MM.1S (cell line): ENCODE measurements at regions not wholly inside any gene's neighbourhood (a gene's known extent, or its start where the extent isn't known, plus 50 kb on each side); places are given as distances from the start of the nearest gene placed in this dataset.

ENCODE experiments used
- DNase-seq: peaks from one replicate; pipeline ENCODE4 v3.0.0-alpha.2; 2015
- H2AFZ ChIP-seq: fragments of 300-600 bp; sonication (generic); 2 replicates; pipeline ENCODE4 v1.6.0; 2016; ENCODE audit warnings: antibody characterized with exemption, low read length
- H3F3A ChIP-seq: fragments of 300-600 bp; sonication (generic); 2 replicates; pipeline ENCODE4 v1.6.1; 2016; ENCODE audit warnings: mild to moderate bottlenecking, antibody characterized with exemption, low read length, moderate library complexity, mixed read lengths; ENCODE audit not compliant: insufficient read depth
- H3K27ac ChIP-seq: fragments of 300-600 bp; sonication (generic); 2 replicates; pipeline ENCODE4 v1.5.1; 2016; ENCODE audit warnings: mild to moderate bottlenecking, low read length
- H3K27me3 ChIP-seq: fragments of 300-600 bp; sonication (generic); replicated peaks from 2 replicates; pipeline ENCODE4 v1.6.0; 2016; ENCODE audit warnings: low read length; ENCODE audit not compliant: insufficient read depth
- H3K36me3 ChIP-seq: fragments of 300-600 bp; sonication (generic); replicated peaks from 2 replicates; pipeline ENCODE4 v1.6.1; 2016; ENCODE audit warnings: mild to moderate bottlenecking, low read length, mixed read lengths; ENCODE audit not compliant: insufficient read depth
- H3K4me1 ChIP-seq: fragments of 300-600 bp; sonication (generic); 2 replicates; pipeline ENCODE4 v1.6.1; 2016; ENCODE audit warnings: low read length, mixed read lengths
- H3K4me2 ChIP-seq: fragments of 300-600 bp; sonication (generic); 2 replicates; pipeline ENCODE4 v1.6.0; 2016; ENCODE audit warnings: low read depth, low read length
- H3K4me3 ChIP-seq: fragments of 300-600 bp; sonication (generic); 2 replicates; pipeline ENCODE4 v1.5.1; 2016; ENCODE audit warnings: low read length, mixed read lengths
- H3K79me2 ChIP-seq: fragments of 300-600 bp; sonication (generic); 2 replicates; pipeline ENCODE4 v1.6.1; 2016; ENCODE audit warnings: mixed run types, low read length, mixed read lengths
- H3K9ac ChIP-seq: fragments of 300-600 bp; sonication (generic); 2 replicates; pipeline ENCODE4 v1.6.1; 2016; ENCODE audit warnings: low read length, mixed read lengths
- H3K9me2 ChIP-seq: fragments of 300-600 bp; sonication (generic); replicated peaks from 2 replicates; pipeline ENCODE4 v1.6.1; 2016; ENCODE audit warnings: mild to moderate bottlenecking, low read length, mixed read lengths; ENCODE audit not compliant: insufficient read depth
- H3K9me3 ChIP-seq: fragments of 300-600 bp; sonication (generic); replicated peaks from 2 replicates; pipeline ENCODE4 v1.6.1; 2016; ENCODE audit warnings: mild to moderate bottlenecking, low read length, mixed read lengths; ENCODE audit not compliant: insufficient read depth
- H4K20me1 ChIP-seq: fragments of 300-600 bp; sonication (generic); 2 replicates; pipeline ENCODE4 v1.6.1; 2016; ENCODE audit warnings: mild to moderate bottlenecking, low read length, moderate library complexity, mixed read lengths; ENCODE audit not compliant: insufficient read depth
- EZH2 ChIP-seq: fragments of 300-600 bp; sonication (generic); optimal IDR thresholded peaks from 2 replicates; pipeline ENCODE3; 2017; ENCODE audit warnings: low read depth, mild to moderate bottlenecking, antibody characterized with exemption, low read length, mixed read lengths
- EZH2phosphoT487 ChIP-seq: fragments of 300-600 bp; sonication (generic); IDR thresholded peaks from 2 replicates; pipeline ENCODE4 v1.6.1; 2018; ENCODE audit warnings: antibody characterized with exemption, low read length
- TF ChIP-seq, protein P1 (sequence below): fragments of 300-600 bp; sonication (generic); IDR thresholded peaks from 2 replicates; pipeline ENCODE4 v1.5.1; 2016; ENCODE audit warnings: antibody characterized with exemption, low read length, mixed read lengths

DNA sequence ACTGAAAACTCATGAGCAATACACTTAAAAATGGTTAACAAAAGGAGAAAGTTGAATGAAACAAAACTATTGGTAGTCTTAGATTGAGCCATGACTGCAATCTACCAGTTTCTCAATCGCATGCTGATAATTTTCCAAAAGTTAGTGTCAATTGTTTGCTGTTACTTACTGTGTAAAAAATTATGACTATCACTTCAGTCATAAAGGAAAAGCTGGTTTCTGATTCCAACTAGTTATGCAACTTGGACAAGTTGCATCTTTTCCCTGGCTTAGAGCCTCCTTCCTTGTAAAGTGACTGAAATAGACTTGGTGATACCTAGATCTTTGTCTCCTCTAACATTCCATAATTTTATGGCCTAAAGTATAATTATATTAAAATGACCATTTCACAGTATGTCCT lies 88.3 kb upstream of the PAK5 start:
- no peak for TF ChIP-seq EZH2
- no peak for TF ChIP-seq EZH2phosphoT487
- TF ChIP-seq, protein P1, sequence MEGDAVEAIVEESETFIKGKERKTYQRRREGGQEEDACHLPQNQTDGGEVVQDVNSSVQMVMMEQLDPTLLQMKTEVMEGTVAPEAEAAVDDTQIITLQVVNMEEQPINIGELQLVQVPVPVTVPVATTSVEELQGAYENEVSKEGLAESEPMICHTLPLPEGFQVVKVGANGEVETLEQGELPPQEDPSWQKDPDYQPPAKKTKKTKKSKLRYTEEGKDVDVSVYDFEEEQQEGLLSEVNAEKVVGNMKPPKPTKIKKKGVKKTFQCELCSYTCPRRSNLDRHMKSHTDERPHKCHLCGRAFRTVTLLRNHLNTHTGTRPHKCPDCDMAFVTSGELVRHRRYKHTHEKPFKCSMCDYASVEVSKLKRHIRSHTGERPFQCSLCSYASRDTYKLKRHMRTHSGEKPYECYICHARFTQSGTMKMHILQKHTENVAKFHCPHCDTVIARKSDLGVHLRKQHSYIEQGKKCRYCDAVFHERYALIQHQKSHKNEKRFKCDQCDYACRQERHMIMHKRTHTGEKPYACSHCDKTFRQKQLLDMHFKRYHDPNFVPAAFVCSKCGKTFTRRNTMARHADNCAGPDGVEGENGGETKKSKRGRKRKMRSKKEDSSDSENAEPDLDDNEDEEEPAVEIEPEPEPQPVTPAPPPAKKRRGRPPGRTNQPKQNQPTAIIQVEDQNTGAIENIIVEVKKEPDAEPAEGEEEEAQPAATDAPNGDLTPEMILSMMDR = no peak
- no peaks in the 10 kb centered on the region for H3K4me1 ChIP-seq
- no peaks in the 10 kb centered on the region for H3K79me2 ChIP-seq
- H3K27me3 ChIP-seq = no peaks in the 10 kb centered on the region
- no peak for DNase-seq
- no peaks in the 10 kb centered on the region for H3K9me3 ChIP-seq
- H3K9me2 ChIP-seq = no peaks in the 10 kb centered on the region
- no peak overlapping the region for H3K9ac ChIP-seq
- no peaks in the 10 kb centered on the region for H4K20me1 ChIP-seq
- no peaks in the 10 kb centered on the region for H3K36me3 ChIP-seq
- H3K4me2 ChIP-seq = no peak overlapping the region
- H3F3A ChIP-seq = no peaks in the 10 kb centered on the region
- H2AFZ ChIP-seq = no peak overlapping the region
- no peak overlapping the region for H3K27ac ChIP-seq
- no peak overlapping the region for H3K4me3 ChIP-seq

DNA sequence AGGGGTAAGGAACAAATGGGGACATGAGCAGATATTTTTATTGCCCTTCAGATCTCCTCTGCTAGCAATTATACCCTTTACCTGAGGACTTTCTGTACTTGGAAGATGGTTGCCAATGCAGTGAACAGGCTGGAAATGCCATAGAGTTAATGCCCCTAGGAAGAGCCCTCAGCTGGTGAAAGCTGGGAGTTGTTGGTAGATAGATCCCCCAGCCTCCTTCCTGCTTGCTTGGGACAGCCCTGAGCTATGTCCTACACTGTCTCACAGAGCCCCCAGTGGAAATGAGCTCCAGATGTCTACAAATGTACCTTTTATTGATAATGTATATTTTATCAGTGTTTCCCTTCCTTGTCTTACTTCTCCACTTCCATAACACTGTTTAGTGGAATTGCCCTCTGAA lies 87.6 kb upstream of the PAK5 start:
- H3F3A ChIP-seq = no peaks in the 10 kb centered on the region
- no peak overlapping the region for H3K4me3 ChIP-seq
- DNase-seq = no peak
- H3K4me2 ChIP-seq = no peak overlapping the region
- no peaks in the 10 kb centered on the region for H3K9me2 ChIP-seq
- H2AFZ ChIP-seq = no peak overlapping the region
- H3K9me3 ChIP-seq = no peaks in the 10 kb centered on the region
- H4K20me1 ChIP-seq = no peaks in the 10 kb centered on the region
- H3K79me2 ChIP-seq = no peaks in the 10 kb centered on the region
- no peaks in the 10 kb centered on the region for H3K4me1 ChIP-seq
- no peaks in the 10 kb centered on the region for H3K27me3 ChIP-seq
- H3K27ac ChIP-seq = no peak overlapping the region
- no peak for TF ChIP-seq EZH2
- no peaks in the 10 kb centered on the region for H3K36me3 ChIP-seq
- no peak overlapping the region for H3K9ac ChIP-seq

DNA sequence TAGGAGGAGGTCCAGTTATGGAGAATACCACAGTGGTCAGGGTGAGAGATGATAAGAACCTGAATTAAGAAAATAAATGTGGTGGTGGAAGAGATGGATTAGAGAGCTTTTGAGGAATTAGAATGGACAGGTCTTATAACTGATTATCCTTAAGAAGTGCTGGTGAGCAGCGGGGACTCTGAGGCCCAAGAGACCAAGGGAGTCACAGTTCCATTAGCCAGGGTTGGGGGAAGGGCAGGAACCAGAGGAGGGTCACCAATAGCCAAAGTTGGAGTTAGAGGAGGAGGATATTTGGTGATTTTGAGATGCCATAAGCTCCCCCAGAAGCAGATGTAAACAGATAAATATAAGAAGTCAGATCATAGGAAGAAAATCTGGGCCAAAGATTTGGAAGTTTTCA lies 87.1 kb upstream of the PAK5 start:
- no peaks in the 10 kb centered on the region for H3F3A ChIP-seq
- H3K4me3 ChIP-seq = no peak overlapping the region
- no peaks in the 10 kb centered on the region for H3K4me1 ChIP-seq
- H3K27me3 ChIP-seq = no peaks in the 10 kb centered on the region
- H4K20me1 ChIP-seq = no peaks in the 10 kb centered on the region
- no peaks in the 10 kb centered on the region for H3K9me2 ChIP-seq
- no peaks in the 10 kb centered on the region for H3K36me3 ChIP-seq
- H3K9me3 ChIP-seq = no peaks in the 10 kb centered on the region
- no peak overlapping the region for H3K4me2 ChIP-seq
- H3K9ac ChIP-seq = no peak overlapping the region
- no peak overlapping the region for H3K27ac ChIP-seq
- no peak for TF ChIP-seq EZH2
- no peak for TF ChIP-seq EZH2phosphoT487
- TF ChIP-seq, protein P1 = no peak
- DNase-seq = no peak
- H3K79me2 ChIP-seq = no peaks in the 10 kb centered on the region
- H2AFZ ChIP-seq = no peak overlapping the region

DNA sequence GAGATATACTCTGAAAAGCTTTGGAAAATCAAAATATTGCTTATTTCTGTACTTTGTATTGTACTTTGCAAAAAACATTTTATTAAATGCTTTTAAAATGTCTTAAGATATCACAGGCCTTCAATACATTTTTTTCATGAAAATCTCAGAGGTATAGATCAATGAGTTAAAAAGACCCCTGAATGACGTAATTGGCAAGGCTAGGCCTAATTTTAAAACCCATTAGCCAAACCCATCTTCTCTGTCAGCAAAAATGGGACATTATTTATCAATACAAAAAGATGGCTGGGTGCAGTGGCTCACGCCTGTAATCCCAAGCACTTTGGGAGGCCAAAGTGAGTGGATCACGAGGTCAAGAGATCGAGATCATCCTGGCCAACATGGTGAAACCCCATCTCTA lies 84.8 kb upstream of the PAK5 start:
- H3K9me3 ChIP-seq = no peaks in the 10 kb centered on the region
- H3K4me2 ChIP-seq = no peak overlapping the region
- no peaks in the 10 kb centered on the region for H3K79me2 ChIP-seq
- no peak overlapping the region for H3K27ac ChIP-seq
- DNase-seq = no peak
- no peak for TF ChIP-seq EZH2
- TF ChIP-seq, protein P1 = no peak
- TF ChIP-seq EZH2phosphoT487 = no peak
- no peak overlapping the region for H2AFZ ChIP-seq
- peaks cover 11% of the 10 kb centered on the region for H3K4me1 ChIP-seq
- H3K9me2 ChIP-seq = no peaks in the 10 kb centered on the region
- no peaks in the 10 kb centered on the region for H3K27me3 ChIP-seq
- H3K9ac ChIP-seq = no peak overlapping the region
- no peaks in the 10 kb centered on the region for H4K20me1 ChIP-seq
- H3K36me3 ChIP-seq = no peaks in the 10 kb centered on the region
- no peak overlapping the region for H3K4me3 ChIP-seq
- peaks cover 12% of the 10 kb centered on the region; the same call in 1 of the 2 replicates for H3F3A ChIP-seq
